Ascending aorta (tissue), 2 donors: ENCODE measurements at regions not wholly inside any gene's neighbourhood (a gene's known extent, or its start where the extent isn't known, plus 50 kb on each side); places are given as distances from the start of the nearest gene placed in this dataset.

ENCODE experiments used
- DNase-seq, 2 donors: peaks; one replicate each; pipeline ENCODE4 v3.0.0-alpha.2; 2019; ENCODE audit warnings: low spot score in 2 of 2
- H3K27ac ChIP-seq, 2 donors: fragments of 200-600 bp; sonication (generic); one replicate each; pipeline ENCODE4 v1.5.1; 2016 to 2017; ENCODE audit warnings: mild to moderate bottlenecking in 1 of 2
- H3K27me3 ChIP-seq: fragments of 200-600 bp; sonication (generic); one replicate; pipeline ENCODE4 v1.5.1; 2017
- H3K36me3 ChIP-seq, 2 donors: fragments of 200-600 bp; sonication (generic); one replicate each; pipeline ENCODE4 v1.5.1; 2016
- H3K4me1 ChIP-seq, 2 donors: fragments of 200-600 bp; sonication (generic); one replicate each; pipeline ENCODE4 v1.5.1; 2016 to 2017; ENCODE audit warnings: mild to moderate bottlenecking in 1 of 2
- H3K4me3 ChIP-seq, 2 donors: fragments of 200-600 bp; sonication (generic); one replicate each; pipeline ENCODE4 v1.5.1; 2016 to 2017; ENCODE audit warnings: mild to moderate bottlenecking in 1 of 2
- H3K9me3 ChIP-seq, 2 donors: fragments of 200-600 bp; sonication (generic); one replicate each; pipeline ENCODE4 v1.5.1; 2016
- CTCF ChIP-seq, 3 experiments: fragments of 200-600 bp in 2 of 3; fragments of 450-650 bp in 1 of 3; sonication (generic) in 2 of 3; IDR thresholded peaks; one replicate each; pipeline ENCODE4 v1.5.1; 2016 to 2019; ENCODE audit warnings: antibody characterized with exemption in 3 of 3, mild to moderate bottlenecking in 1 of 3, moderate library complexity in 1 of 3
- intact Hi-C: fragments of 100-400 bp; cut with DNase I; formaldehyde crosslinking; loops from one replicate; pipeline ENCODE4 v1.15.1; 2023

- TF ChIP-seq CTCF (IDR thresholded peaks at IDR 0.05): no peak
- Histone ChIP-seq H3K36me3 (no peaks in the 10 kb centered on the region), H3K9me3 (no peaks in the 10 kb centered on the region), H3K27ac (no peak overlapping the region), H3K4me3 (no peak overlapping the region), H3K4me1 (no peaks in the 10 kb centered on the region), H3K27me3 (no peaks in the 10 kb centered on the region)
- DNase-seq: no peak
- intact Hi-C loops: no loop called here
These were observed 300.6 kb downstream of the VPS13C start for GRCh38 chr15:61759639-61760038.

- TF ChIP-seq CTCF (IDR thresholded peaks at IDR 0.05): no peak
- Histone ChIP-seq H3K4me3 (no peak overlapping the region), H3K4me1 (no peaks in the 10 kb centered on the region), H3K27me3 (no peaks in the 10 kb centered on the region), H3K36me3 (no peaks in the 10 kb centered on the region), H3K9me3 (no peaks in the 10 kb centered on the region), H3K27ac (no peak overlapping the region)
- no peak for DNase-seq
- intact Hi-C loops: no loop called here
These were observed 304.0 kb downstream of the VPS13C start for GRCh38 chr15:61756071-61756820.

GRCh38 chr15:61755467-61755866, 304.8 kb downstream of the VPS13C start:
- Histone ChIP-seq H3K27me3 (no peaks in the 10 kb centered on the region), H3K27ac (no peak overlapping the region), H3K4me3 (no peak overlapping the region), H3K9me3 (no peaks in the 10 kb centered on the region), H3K36me3 (no peaks in the 10 kb centered on the region), H3K4me1 (no peaks in the 10 kb centered on the region)
- TF ChIP-seq CTCF (IDR thresholded peaks at IDR 0.05): no peak
- no peak for DNase-seq
- intact Hi-C loops: no loop called here

GRCh38 chr15:61753018-61753710, 307.1 kb downstream of the VPS13C start:
- intact Hi-C loops: no loop called here
- no peak for DNase-seq
- Histone ChIP-seq H3K4me3 (no peak overlapping the region), H3K27ac (no peak overlapping the region), H3K27me3 (no peaks in the 10 kb centered on the region), H3K9me3 (no peaks in the 10 kb centered on the region), H3K4me1 (no peaks in the 10 kb centered on the region), H3K36me3 (no peaks in the 10 kb centered on the region)
- no peak for TF ChIP-seq CTCF (IDR thresholded peaks at IDR 0.05)

GRCh38 chr15:61752001-61752400, 308.2 kb downstream of the VPS13C start:
- TF ChIP-seq CTCF (IDR thresholded peaks at IDR 0.05): no peak
- intact Hi-C loops: no loop called here
- Histone ChIP-seq H3K36me3 (no peaks in the 10 kb centered on the region), H3K27me3 (no peaks in the 10 kb centered on the region), H3K4me3 (no peak overlapping the region), H3K4me1 (no peaks in the 10 kb centered on the region), H3K27ac (no peak overlapping the region), H3K9me3 (no peaks in the 10 kb centered on the region)
- DNase-seq: no peak
